ENCODE measurements at regions not wholly inside any gene's neighbourhood (a gene's known extent, or its start where the extent isn't known, plus 50 kb on each side); places are given as distances from the start of the nearest gene placed in this dataset.

DNA sequence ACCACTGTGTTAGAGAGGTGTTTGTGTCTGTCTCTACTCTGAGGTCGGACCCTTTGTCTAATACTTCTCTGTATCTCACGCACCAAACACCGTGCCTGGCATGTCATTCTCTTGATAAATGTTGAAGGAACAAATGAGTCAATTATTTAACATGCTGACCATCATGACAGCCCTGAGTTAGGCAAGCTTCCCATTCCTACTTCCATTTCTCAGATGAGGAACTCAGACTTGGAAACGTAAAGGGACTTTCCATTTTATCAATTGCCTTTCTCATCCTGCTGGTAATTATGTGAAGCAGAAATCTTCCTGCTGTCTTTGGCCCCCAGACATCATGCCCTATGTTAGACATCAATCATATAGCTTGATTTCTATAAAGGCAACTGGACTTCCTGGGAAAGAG, 227.0 kb upstream of the ECI2 start:
- H2AFZ ChIP-seq (ENCODE audit: low read depth, low read length) = no peak overlapping the region

DNA sequence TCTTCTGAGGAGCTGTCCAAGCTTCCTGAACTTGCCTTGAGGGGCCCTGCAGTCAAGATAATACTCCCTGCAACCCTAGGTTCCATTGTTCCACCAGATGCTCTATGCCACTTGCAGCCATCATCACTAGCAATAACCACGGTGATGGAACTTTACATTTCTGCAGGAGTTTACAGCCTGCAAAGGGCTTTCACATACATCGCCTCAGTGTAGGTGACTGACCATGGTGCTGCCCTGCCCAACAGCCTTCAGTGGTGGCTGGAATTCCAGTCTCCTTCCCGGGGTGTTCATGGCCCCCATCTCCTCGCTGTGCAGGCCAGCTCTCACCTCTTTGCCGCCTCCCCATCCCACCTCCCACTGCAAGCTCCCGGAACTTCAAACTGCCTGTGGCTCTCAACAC, 225.5 kb upstream of the ECI2 start:
- Histone ChIP-seq H3K9me2 (ENCODE audit: insufficient read depth, low read length) (no peaks in the 10 kb centered on the region), H3K27me3 (ENCODE audit: insufficient read depth, low read depth, low read length) (no peaks in the 10 kb centered on the region), H2AFZ (ENCODE audit: low read depth, low read length) (no peak overlapping the region), H3K4me3 (ENCODE audit: low read length) (no peak overlapping the region), H3K79me2 (replicated peaks; ENCODE audit: insufficient read depth, low read length) (no peaks in the 10 kb centered on the region), H3K36me3 (ENCODE audit: insufficient read depth, low read length) (no peaks in the 10 kb centered on the region), H3K9ac (ENCODE audit: low read length) (no peak overlapping the region), H3K9me3 (ENCODE audit: low read length) (no peaks in the 10 kb centered on the region), H3F3A (ENCODE audit: insufficient read depth, low read length, poor library complexity, severe bottlenecking) (no peaks in the 10 kb centered on the region), H4K20me1 (ENCODE audit: insufficient read depth) (no peaks in the 10 kb centered on the region), H3K4me2 (ENCODE audit: low read length) (no peak overlapping the region), H3K27ac (ENCODE audit: low read length) (no peak overlapping the region)
- TF ChIP-seq, protein P1, sequence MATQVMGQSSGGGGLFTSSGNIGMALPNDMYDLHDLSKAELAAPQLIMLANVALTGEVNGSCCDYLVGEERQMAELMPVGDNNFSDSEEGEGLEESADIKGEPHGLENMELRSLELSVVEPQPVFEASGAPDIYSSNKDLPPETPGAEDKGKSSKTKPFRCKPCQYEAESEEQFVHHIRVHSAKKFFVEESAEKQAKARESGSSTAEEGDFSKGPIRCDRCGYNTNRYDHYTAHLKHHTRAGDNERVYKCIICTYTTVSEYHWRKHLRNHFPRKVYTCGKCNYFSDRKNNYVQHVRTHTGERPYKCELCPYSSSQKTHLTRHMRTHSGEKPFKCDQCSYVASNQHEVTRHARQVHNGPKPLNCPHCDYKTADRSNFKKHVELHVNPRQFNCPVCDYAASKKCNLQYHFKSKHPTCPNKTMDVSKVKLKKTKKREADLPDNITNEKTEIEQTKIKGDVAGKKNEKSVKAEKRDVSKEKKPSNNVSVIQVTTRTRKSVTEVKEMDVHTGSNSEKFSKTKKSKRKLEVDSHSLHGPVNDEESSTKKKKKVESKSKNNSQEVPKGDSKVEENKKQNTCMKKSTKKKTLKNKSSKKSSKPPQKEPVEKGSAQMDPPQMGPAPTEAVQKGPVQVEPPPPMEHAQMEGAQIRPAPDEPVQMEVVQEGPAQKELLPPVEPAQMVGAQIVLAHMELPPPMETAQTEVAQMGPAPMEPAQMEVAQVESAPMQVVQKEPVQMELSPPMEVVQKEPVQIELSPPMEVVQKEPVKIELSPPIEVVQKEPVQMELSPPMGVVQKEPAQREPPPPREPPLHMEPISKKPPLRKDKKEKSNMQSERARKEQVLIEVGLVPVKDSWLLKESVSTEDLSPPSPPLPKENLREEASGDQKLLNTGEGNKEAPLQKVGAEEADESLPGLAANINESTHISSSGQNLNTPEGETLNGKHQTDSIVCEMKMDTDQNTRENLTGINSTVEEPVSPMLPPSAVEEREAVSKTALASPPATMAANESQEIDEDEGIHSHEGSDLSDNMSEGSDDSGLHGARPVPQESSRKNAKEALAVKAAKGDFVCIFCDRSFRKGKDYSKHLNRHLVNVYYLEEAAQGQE (IDR thresholded peaks at IDR 0.05; ENCODE audit: borderline replicate concordance) = no peak
- TF ChIP-seq POLR2AphosphoS5 (IDR thresholded peaks at IDR 0.05) (no peak), EZH2 (IDR thresholded peaks at IDR 0.05; ENCODE audit: borderline replicate concordance, insufficient read depth, low read length, poor library complexity, severe bottlenecking) (no peak), EP300 (conservative IDR thresholded peaks at IDR 0.05; ENCODE audit: poor library complexity, severe bottlenecking) (no peak)

More for the DNA sequence above, 227.0 kb upstream of the ECI2 start:
- H3K79me2 ChIP-seq (replicated peaks; ENCODE audit: insufficient read depth, low read length) = no peaks in the 10 kb centered on the region
- H3K4me3 ChIP-seq (ENCODE audit: low read length) = no peak overlapping the region
- no peaks in the 10 kb centered on the region for H3K36me3 ChIP-seq (ENCODE audit: insufficient read depth, low read length)
- H3K27ac ChIP-seq (ENCODE audit: low read length) = no peak overlapping the region
- TF ChIP-seq MXI1 (conservative IDR thresholded peaks at IDR 0.05; ENCODE audit: poor library complexity, severe bottlenecking) (no peak), EP300 (conservative IDR thresholded peaks at IDR 0.05; ENCODE audit: poor library complexity, severe bottlenecking) (no peak), RAD21 (conservative IDR thresholded peaks at IDR 0.05) (no peak), EZH2 (IDR thresholded peaks at IDR 0.05; ENCODE audit: borderline replicate concordance, insufficient read depth, low read length, poor library complexity, severe bottlenecking) (no peak), TAF1 (IDR thresholded peaks at IDR 0.05; ENCODE audit: low read depth) (no peak), SMC3 (conservative IDR thresholded peaks at IDR 0.05; ENCODE audit: poor library complexity) (no peak), POLR2AphosphoS5 (IDR thresholded peaks at IDR 0.05) (no peak)
- TF ChIP-seq, protein P2, sequence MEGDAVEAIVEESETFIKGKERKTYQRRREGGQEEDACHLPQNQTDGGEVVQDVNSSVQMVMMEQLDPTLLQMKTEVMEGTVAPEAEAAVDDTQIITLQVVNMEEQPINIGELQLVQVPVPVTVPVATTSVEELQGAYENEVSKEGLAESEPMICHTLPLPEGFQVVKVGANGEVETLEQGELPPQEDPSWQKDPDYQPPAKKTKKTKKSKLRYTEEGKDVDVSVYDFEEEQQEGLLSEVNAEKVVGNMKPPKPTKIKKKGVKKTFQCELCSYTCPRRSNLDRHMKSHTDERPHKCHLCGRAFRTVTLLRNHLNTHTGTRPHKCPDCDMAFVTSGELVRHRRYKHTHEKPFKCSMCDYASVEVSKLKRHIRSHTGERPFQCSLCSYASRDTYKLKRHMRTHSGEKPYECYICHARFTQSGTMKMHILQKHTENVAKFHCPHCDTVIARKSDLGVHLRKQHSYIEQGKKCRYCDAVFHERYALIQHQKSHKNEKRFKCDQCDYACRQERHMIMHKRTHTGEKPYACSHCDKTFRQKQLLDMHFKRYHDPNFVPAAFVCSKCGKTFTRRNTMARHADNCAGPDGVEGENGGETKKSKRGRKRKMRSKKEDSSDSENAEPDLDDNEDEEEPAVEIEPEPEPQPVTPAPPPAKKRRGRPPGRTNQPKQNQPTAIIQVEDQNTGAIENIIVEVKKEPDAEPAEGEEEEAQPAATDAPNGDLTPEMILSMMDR (IDR thresholded peaks at IDR 0.05; ENCODE audit: poor library complexity, severe bottlenecking) = no peak
- TF ChIP-seq, protein P1 (IDR thresholded peaks at IDR 0.05; ENCODE audit: borderline replicate concordance) = no peak
- no peaks in the 10 kb centered on the region for H3F3A ChIP-seq (ENCODE audit: insufficient read depth, low read length, poor library complexity, severe bottlenecking)
- H3K4me2 ChIP-seq (ENCODE audit: low read length) = no peak overlapping the region
- no peak overlapping the region for H3K9ac ChIP-seq (ENCODE audit: low read length)
- no peaks in the 10 kb centered on the region for H3K9me3 ChIP-seq (ENCODE audit: low read length)
- H4K20me1 ChIP-seq (ENCODE audit: insufficient read depth) = no peaks in the 10 kb centered on the region
- no peaks in the 10 kb centered on the region for H3K27me3 ChIP-seq (ENCODE audit: insufficient read depth, low read depth, low read length)
- no peaks in the 10 kb centered on the region for H3K9me2 ChIP-seq (ENCODE audit: insufficient read depth, low read length)
